NCI-H510A treated with DMSO at 0.1 percent for 48 hours (cell line): ENCODE measurements at regions not wholly inside any gene's neighbourhood (a gene's known extent, or its start where the extent isn't known, plus 50 kb on each side); places are given as distances from the start of the nearest gene placed in this dataset.
A peak's percentile ranks its signal among the peaks of the same experiment; 100 is the strongest.

Experiments used
- DNase-seq: peaks from one replicate; lab custom pipeline; 2025; lab: John Stamatoyannopoulos, UW

- DNase-seq, result no peak
Observed at GRCh38 chr2:204237416-204237815, 300.9 kb downstream of the ICOS start.

- peak; percentile 62 for DNase-seq
Observed at GRCh38 chr2:204239411-204240165, 303.0 kb downstream of the ICOS start.

GRCh38 chr2:204240961-204241360, 304.3 kb upstream of the PARD3B start:
- no peak for DNase-seq

GRCh38 chr2:204249437-204249836, 295.8 kb upstream of the PARD3B start:
- no peak for DNase-seq

- DNase-seq, result no peak
Observed at GRCh38 chr2:204250692-204251091, 294.6 kb upstream of the PARD3B start.

GRCh38 chr2:204251158-204251997, 293.9 kb upstream of the PARD3B start:
- no peak for DNase-seq

- DNase-seq, result no peak
Observed at GRCh38 chr2:204251998-204252376, 293.3 kb upstream of the PARD3B start.

- peak; percentile 68 for DNase-seq
Observed at GRCh38 chr2:204255071-204255470, 290.2 kb upstream of the PARD3B start.

GRCh38 chr2:204255526-204255925, 289.7 kb upstream of the PARD3B start:
- peak; percentile 69 for DNase-seq

- no peak for DNase-seq
Observed at GRCh38 chr2:204257781-204258180, 287.5 kb upstream of the PARD3B start.

- no peak for DNase-seq
Observed at GRCh38 chr2:204258890-204259289, 286.4 kb upstream of the PARD3B start.

GRCh38 chr2:204260162-204260877, 285.0 kb upstream of the PARD3B start:
- peak; percentile 55 for DNase-seq

- no peak for DNase-seq
Observed at GRCh38 chr2:204260901-204261300, 284.4 kb upstream of the PARD3B start.

- DNase-seq, result no peak
Observed at GRCh38 chr2:204261846-204262245, 283.4 kb upstream of the PARD3B start.

GRCh38 chr2:204264085-204264553, 281.2 kb upstream of the PARD3B start:
- no peak for DNase-seq

GRCh38 chr2:204264621-204265140, 280.6 kb upstream of the PARD3B start:
- DNase-seq, result no peak

GRCh38 chr2:204265681-204266181, 279.5 kb upstream of the PARD3B start:
- peak; percentile 85 for DNase-seq

GRCh38 chr2:204268458-204268857, 276.8 kb upstream of the PARD3B start:
- no peak for DNase-seq

- no peak for DNase-seq
Observed at GRCh38 chr2:204268971-204269370, 276.3 kb upstream of the PARD3B start.

GRCh38 chr2:204272089-204272488, 273.2 kb upstream of the PARD3B start:
- no peak for DNase-seq

GRCh38 chr2:204272610-204273287, 272.5 kb upstream of the PARD3B start:
- no peak for DNase-seq
